AG04450 (cell line): ENCODE measurements at regions not wholly inside any gene's neighbourhood (a gene's known extent, or its start where the extent isn't known, plus 50 kb on each side); places are given as distances from the start of the nearest gene placed in this dataset.

ENCODE experiments used
- CTCF ChIA-PET: fragments of 300-600, 350-600 bp; formaldehyde crosslinking; extraction: SDS; loops from one replicate; lab custom pipeline; 2022; ENCODE audit warnings: antibody characterized with exemption, inconsistent platforms; lab: Charles Lee
- POLR2A ChIA-PET: fragments of 350-600 bp; formaldehyde crosslinking; extraction: SDS; loops from one replicate; lab custom pipeline; 2021; ENCODE audit warnings: antibody characterized with exemption, inconsistent platforms; lab: Yijun Ruan, JAX
- DNase-seq: peaks from one replicate; pipeline ENCODE4 v3.0.0-alpha.2; 2011; ENCODE audit warnings: low read depth, low spot score
- H3K27ac ChIP-seq: one replicate; pipeline ENCODE4 v1.5.1; 2012; ENCODE audit warnings: low read depth, low read length, control low read depth
- H3K27me3 ChIP-seq: one replicate; pipeline ENCODE4 v1.6.0; 2012; ENCODE audit warnings: low read length; ENCODE audit not compliant: control insufficient read depth, insufficient read depth
- H3K4me3 ChIP-seq: 2 replicates; pipeline ENCODE4 v1.5.1; 2011; ENCODE audit warnings: mild to moderate bottlenecking, low read depth, low read length, control low read depth
- H3K9me3 ChIP-seq: 2 replicates; pipeline ENCODE4 v1.5.1; 2012; ENCODE audit warnings: low read length; ENCODE audit not compliant: control insufficient read depth, insufficient read depth
- TF ChIP-seq, protein P1 (sequence below): IDR thresholded peaks from 2 replicates; pipeline ENCODE4 v1.5.1; 2011; ENCODE audit warnings: low read depth, low read length, control low read depth, inconsistent platforms

DNA sequence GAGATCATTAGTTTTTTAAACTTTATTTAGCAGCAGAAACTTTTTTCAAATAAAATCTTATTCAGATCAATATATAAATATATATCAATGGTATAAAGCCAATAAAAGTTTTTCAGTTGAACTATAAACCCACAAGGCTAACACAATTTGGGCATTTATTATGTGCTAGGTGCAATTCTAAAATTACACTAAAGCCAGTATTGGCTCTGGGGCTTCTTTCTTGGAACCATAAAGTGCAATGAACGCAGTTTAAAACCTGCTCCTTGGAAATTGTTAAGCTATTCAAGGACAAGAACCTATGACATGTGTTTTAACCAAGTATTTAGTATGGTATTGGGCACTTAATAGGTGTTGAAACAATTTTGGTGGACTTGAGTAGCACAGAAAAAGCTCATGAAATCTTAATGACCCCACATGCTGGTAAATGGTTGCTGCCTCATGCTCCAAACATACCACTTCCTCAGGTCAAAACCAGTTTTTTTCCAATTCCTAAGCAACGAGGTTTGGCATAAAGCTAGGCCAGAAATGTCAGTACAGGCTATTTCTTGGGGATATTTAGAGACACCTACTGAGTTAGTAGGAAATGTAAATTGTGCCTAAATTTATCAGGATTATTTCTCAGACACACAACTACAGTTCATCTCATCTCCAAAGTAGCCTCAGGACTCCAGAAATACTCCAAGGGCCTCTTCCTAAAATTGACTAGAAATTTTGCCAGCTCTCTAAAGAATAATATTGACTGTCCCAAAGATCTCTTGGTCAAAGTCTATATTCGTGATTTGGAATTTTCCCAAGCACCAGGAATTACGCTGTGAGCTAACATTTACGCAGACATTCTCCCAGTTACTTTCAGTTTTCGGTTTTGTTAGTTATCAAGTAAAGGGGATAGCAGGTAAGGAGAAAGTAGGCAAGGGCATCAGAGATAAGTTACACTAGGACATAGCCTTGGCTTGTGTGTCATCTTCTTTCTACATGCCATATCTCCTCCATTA, 90.9 kb upstream of the LGSN start:
- POLR2A ChIA-PET, result no interaction called here
- DNase-seq, result no peak
- no peaks in the 10 kb centered on the region for H3K9me3 ChIP-seq
- TF ChIP-seq, protein P1, sequence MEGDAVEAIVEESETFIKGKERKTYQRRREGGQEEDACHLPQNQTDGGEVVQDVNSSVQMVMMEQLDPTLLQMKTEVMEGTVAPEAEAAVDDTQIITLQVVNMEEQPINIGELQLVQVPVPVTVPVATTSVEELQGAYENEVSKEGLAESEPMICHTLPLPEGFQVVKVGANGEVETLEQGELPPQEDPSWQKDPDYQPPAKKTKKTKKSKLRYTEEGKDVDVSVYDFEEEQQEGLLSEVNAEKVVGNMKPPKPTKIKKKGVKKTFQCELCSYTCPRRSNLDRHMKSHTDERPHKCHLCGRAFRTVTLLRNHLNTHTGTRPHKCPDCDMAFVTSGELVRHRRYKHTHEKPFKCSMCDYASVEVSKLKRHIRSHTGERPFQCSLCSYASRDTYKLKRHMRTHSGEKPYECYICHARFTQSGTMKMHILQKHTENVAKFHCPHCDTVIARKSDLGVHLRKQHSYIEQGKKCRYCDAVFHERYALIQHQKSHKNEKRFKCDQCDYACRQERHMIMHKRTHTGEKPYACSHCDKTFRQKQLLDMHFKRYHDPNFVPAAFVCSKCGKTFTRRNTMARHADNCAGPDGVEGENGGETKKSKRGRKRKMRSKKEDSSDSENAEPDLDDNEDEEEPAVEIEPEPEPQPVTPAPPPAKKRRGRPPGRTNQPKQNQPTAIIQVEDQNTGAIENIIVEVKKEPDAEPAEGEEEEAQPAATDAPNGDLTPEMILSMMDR, result no peak
- no peaks in the 10 kb centered on the region for H3K27me3 ChIP-seq
- no peak overlapping the region for H3K4me3 ChIP-seq
- H3K27ac ChIP-seq, result no peak overlapping the region
- CTCF ChIA-PET, result no interaction called here

DNA sequence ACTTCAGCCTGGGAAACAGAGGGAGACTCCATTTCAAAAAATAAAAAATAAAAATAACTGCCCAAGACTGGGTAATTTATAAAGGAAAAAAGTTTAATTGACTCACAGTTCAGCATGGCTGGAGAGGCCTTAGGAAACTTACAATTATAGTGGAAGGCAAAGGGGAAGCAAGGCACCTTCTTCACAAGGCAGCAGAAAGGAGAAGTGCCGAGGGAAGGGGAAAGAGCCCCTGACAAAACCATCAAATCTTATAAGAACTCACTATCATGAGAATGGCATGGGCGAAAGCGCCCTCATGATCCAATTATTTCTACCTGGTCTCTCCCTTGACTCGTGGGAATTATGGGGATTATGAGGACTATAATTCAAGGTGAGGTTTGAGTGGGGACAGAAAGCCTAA, 95.5 kb upstream of the LGSN start:
- ChIA-PET POLR2A (no interaction called here), CTCF (interaction anchor here (0.6 to 0.7 kb wide), 3 partner anchors 11 to 349 kb away, joined by 3 to 4 read pairs (median 3); no protein-coding TSS in a partner anchor)
- no peaks in the 10 kb centered on the region for H3K9me3 ChIP-seq
- H3K27me3 ChIP-seq, result no peaks in the 10 kb centered on the region
- H3K27ac ChIP-seq, result no peak overlapping the region
- no peak overlapping the region for H3K4me3 ChIP-seq
- no peak for DNase-seq
- TF ChIP-seq, protein P1, result no peak

DNA sequence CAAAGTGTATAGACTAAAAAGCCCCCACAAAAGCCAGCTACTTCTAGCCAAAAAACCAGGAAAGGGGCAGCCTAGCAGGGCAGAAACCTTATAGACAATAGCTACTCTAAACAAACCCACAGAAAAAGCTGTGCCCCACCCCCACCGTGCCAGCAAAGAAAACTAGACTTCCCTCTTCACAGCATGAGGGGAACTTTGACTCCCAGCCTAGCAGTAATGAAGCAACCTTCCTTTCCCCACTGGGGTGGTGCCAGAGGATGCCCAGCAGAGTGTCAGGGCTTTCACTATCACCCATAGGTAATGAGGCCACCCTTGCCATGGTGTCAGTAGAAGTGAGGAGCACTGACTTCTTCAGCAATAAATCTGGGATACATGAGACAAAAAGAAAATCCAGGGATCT, 99.0 kb upstream of the LGSN start:
- H3K27me3 ChIP-seq, result no peaks in the 10 kb centered on the region
- no peak overlapping the region for H3K4me3 ChIP-seq
- no peaks in the 10 kb centered on the region for H3K9me3 ChIP-seq
- H3K27ac ChIP-seq, result no peak overlapping the region
- TF ChIP-seq, protein P1, result no peak
- no peak for DNase-seq
- ChIA-PET POLR2A (no interaction called here), CTCF (no interaction called here)

DNA sequence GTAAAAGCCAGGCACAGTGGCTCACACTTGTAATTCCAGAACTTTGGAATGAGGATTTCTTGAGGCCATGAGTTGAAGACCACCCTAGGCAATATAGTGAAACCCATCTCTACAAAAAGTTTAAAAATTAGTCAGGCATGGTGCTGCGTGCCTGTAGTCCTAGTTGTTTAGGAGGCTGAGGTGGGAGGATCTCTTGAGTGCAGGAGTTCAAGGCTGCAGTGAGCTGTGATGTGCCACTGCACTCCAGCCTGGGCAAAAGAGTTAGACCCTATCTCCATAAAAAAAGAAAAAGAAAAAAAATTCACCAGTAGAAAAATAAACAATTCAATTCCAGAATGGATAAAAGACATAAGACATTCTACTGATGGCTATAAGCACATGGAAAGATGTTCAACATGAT, 104.9 kb upstream of the LGSN start:
- H3K4me3 ChIP-seq, result no peak overlapping the region
- CTCF ChIA-PET, result interaction anchor here (0.8 to 0.9 kb wide), 2 partner anchors 150 to 340 kb away, joined by 3 read pairs; no protein-coding TSS in a partner anchor
- DNase-seq, result no peak
- POLR2A ChIA-PET, result no interaction called here
- TF ChIP-seq, protein P1, result no peak
- H3K27me3 ChIP-seq, result no peaks in the 10 kb centered on the region
- H3K9me3 ChIP-seq, result no peaks in the 10 kb centered on the region
- H3K27ac ChIP-seq, result no peak overlapping the region

DNA sequence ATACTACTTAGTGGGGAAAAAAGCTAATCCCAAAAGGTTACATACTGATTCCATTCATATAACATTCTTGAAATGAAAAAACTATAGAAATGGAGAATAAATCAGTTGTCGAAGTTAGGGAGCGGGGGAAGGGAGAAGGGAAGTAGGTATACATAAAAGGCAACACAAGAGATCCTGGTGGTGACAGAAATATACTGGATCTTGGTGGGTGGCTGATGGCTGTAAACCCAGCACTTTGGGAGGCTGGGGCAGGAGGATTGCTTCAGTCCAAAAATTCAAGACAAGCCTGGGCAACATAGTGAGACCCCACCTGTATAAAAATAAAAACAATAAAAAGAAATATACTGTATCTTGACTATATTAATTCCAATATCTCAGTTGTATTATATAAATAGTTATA, 105.7 kb upstream of the LGSN start:
- Histone ChIP-seq H3K27me3 (no peaks in the 10 kb centered on the region), H3K4me3 (no peak overlapping the region), H3K9me3 (no peaks in the 10 kb centered on the region), H3K27ac (no peak overlapping the region)
- DNase-seq, result no peak
- TF ChIP-seq, protein P1, result no peak
- POLR2A ChIA-PET, result no interaction called here
- CTCF ChIA-PET, result interaction anchor here (0.9 kb wide), 1 partner anchor 149 kb away, joined by 3 read pairs; no protein-coding TSS in a partner anchor
